HFFc6 (cell line): ENCODE measurements at regions not wholly inside any gene's neighbourhood (a gene's known extent, or its start where the extent isn't known, plus 50 kb on each side); places are given as distances from the start of the nearest gene placed in this dataset.

Experiments used
- DNase-seq: peaks from one replicate; pipeline ENCODE4 v3.0.0-alpha.2; 2018
- H3K27ac Mint-ChIP-seq: 2 replicates; pipeline ENCODE4 v1.8.0; 2020; ENCODE audit warnings: mild to moderate bottlenecking, mixed read lengths
- H3K27me3 Mint-ChIP-seq: 2 replicates; pipeline ENCODE4 v1.8.0; 2021; ENCODE audit warnings: mild to moderate bottlenecking, moderate library complexity, mixed read lengths; ENCODE audit not compliant: insufficient read depth
- H3K36me3 Mint-ChIP-seq: 2 replicates; pipeline ENCODE4 v1.8.0; 2021; ENCODE audit warnings: low read depth, mixed read lengths
- H3K4me1 Mint-ChIP-seq: 2 replicates; pipeline ENCODE4 v1.8.0; 2020; ENCODE audit warnings: low read depth, mixed read lengths
- H3K4me3 Mint-ChIP-seq: 2 replicates; pipeline ENCODE4 v1.8.0; 2020; ENCODE audit warnings: mild to moderate bottlenecking, moderate library complexity, mixed read lengths
- H3K9me3 Mint-ChIP-seq: 2 replicates; pipeline ENCODE4 v1.8.0; 2020; ENCODE audit warnings: mild to moderate bottlenecking, mixed read lengths
- TF ChIP-seq, protein P1 (sequence below): fragments of 200-600 bp; sonication (generic); IDR thresholded peaks from 2 replicates; pipeline ENCODE4 v1.5.0; 2021; ENCODE audit warnings: antibody characterized with exemption, mild to moderate bottlenecking

DNA sequence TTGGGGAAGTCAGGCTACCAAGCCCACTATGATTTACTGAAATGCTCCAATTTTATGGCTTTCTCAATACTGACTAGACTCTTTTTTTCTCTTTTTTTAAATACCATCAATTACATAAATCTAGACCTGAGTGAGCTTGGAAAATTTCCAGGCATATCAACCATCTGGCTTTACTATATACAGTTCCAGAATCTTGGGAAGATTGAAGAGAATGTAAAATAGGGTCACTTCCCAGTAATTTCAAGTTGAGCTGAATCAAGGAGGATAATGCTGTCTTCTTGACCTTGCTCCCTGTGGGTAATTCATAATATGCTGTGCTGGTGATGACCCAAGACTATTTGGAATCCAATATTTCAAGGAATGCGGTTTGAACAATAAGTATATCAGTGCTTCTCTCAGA lies 108.1 kb downstream of the MAP3K21 start:
- no peaks in the 10 kb centered on the region for H3K4me1 Mint-ChIP-seq
- peaks cover 64% of the 10 kb centered on the region for H3K9me3 Mint-ChIP-seq
- H3K36me3 Mint-ChIP-seq: no peaks in the 10 kb centered on the region; the same call in 1 of the 2 replicates
- H3K4me3 Mint-ChIP-seq: no peak overlapping the region
- peaks cover 2% of the 10 kb centered on the region for H3K27me3 Mint-ChIP-seq
- H3K27ac Mint-ChIP-seq: no peak overlapping the region
- DNase-seq: no peak
- TF ChIP-seq, protein P1, sequence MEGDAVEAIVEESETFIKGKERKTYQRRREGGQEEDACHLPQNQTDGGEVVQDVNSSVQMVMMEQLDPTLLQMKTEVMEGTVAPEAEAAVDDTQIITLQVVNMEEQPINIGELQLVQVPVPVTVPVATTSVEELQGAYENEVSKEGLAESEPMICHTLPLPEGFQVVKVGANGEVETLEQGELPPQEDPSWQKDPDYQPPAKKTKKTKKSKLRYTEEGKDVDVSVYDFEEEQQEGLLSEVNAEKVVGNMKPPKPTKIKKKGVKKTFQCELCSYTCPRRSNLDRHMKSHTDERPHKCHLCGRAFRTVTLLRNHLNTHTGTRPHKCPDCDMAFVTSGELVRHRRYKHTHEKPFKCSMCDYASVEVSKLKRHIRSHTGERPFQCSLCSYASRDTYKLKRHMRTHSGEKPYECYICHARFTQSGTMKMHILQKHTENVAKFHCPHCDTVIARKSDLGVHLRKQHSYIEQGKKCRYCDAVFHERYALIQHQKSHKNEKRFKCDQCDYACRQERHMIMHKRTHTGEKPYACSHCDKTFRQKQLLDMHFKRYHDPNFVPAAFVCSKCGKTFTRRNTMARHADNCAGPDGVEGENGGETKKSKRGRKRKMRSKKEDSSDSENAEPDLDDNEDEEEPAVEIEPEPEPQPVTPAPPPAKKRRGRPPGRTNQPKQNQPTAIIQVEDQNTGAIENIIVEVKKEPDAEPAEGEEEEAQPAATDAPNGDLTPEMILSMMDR: no peak

DNA sequence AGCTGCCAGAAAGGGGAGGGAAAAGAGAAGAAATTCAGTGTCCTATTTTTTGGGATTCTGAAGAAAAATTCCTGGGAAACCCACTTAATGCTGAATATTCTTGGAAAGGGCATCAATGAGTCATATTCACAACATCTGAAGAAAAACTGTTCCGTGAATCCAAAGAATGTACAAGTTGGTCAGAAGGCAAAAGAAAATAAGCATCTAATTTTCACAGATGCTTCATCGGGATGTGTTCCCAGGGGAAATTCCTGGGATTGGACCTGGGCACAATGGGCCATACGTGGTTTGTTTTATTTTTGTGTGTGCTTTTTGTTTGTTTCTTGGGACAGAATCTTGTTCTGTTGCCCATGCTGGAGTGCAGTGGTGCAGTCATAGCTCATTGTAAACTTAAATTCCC lies 112.2 kb downstream of the MAP3K21 start:
- TF ChIP-seq, protein P1: no peak
- no peaks in the 10 kb centered on the region for H3K27me3 Mint-ChIP-seq
- H3K4me1 Mint-ChIP-seq: no peaks in the 10 kb centered on the region
- peaks cover 31% of the 10 kb centered on the region for H3K9me3 Mint-ChIP-seq
- no peak overlapping the region for H3K27ac Mint-ChIP-seq
- H3K4me3 Mint-ChIP-seq: no peak overlapping the region
- H3K36me3 Mint-ChIP-seq: no peaks in the 10 kb centered on the region; the same call in 1 of the 2 replicates
- DNase-seq: no peak

DNA sequence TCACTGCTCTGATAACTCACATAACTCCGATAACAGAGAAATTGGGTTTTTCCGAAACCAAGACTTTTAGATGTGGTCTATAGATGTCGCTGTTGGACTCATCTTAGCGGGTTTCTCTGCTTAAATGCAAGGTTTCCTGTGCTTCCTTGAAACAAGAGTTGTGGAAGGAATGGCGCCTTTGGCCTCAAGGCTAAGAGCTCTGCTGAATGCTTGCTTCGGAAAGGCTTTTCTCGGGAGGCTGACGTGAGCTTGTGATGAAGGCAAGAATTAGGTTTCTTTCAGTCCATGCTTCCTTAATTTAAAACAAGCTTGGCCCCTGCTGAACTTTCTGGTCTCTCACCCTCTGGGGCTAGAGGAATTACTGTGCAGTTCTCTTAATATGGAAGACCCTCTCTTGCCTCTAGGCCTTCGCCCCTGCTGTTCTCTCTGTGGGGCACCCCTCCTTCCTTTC lies 113.5 kb downstream of the MAP3K21 start:
- Mint-ChIP-seq H3K4me1 (no peaks in the 10 kb centered on the region), H3K36me3 (no peaks in the 10 kb centered on the region), H3K27me3 (no peaks in the 10 kb centered on the region), H3K4me3 (no peak overlapping the region), H3K27ac (no peak overlapping the region), H3K9me3 (peaks cover 30% of the 10 kb centered on the region)
- TF ChIP-seq, protein P1: peak; percentile 64
- DNase-seq: peak; percentile 28

DNA sequence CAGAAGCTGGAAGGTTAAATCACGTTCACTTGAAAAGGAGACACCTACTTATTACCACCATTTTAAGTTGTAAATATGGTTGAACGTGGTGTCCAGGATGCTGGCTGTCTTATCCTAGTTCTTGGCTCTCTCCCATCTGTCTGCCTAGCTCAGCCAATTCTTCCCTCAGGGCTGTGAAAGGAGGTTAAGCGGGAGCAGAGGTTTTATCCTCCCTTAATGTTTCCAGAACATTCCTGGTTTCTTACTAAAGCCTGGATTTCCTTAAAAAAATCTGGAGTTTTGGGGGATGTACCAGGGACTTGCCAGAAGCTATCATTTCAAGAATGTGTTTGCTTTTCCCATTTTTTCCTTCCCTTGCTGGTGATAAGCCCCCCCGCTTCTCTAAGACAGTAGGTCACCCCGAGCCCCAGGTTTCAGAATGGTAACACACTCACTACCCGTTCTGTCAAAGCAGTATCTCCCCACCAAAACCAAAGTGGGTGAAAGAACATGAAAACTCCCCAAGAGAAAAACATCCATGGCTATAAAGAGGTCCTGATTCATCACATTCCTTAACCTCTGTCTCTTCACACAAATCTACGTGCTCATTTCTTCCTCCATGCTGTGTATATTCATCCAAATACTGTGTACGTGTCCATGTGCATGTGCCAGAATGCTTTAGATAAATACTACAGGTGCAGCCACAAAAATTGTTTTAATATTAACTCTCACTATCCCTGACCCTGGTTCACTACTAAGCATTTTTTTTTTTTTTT lies 114.7 kb downstream of the MAP3K21 start:
- no peak for DNase-seq
- Mint-ChIP-seq H3K4me1 (no peaks in the 10 kb centered on the region), H3K4me3 (no peak overlapping the region), H3K9me3 (peaks cover 33% of the 10 kb centered on the region), H3K27me3 (no peaks in the 10 kb centered on the region), H3K27ac (no peak overlapping the region), H3K36me3 (no peaks in the 10 kb centered on the region)
- TF ChIP-seq, protein P1: no peak

DNA sequence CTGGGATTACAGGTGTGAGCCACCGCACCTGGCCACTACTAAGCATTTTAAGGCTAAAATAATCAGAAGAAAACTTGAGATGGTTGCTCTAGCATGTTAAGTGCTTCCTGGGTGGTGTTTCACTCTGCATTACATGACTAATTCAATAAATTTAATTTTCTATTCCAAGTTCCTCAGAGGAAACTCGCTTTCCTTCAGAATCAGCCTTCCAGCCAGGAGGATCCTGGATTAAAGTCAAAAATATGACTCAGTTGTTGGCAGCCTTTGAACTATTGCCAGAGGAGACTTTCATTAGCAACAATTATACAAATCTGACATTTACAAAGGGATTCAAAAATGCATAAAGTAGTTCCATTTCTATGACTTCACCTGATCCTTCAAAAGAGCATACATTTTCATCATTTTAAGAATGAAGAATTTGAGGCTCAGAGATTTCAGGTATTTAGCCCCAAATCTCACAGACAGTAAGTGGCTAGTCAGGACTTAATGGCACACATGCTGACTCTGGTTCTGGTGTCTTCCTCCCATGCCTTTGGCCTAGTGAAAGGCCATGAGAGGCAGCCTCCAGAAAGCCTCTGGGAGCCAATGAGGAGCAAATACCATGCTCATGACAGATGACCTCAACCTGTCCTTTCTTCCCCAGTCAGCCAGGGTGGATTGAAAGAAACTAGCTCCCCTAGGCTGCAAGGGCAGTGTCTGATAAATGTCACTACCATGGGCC lies 115.7 kb downstream of the MAP3K21 start:
- no peaks in the 10 kb centered on the region for H3K4me1 Mint-ChIP-seq
- no peak overlapping the region; the same call in 1 of the 2 replicates for H3K27ac Mint-ChIP-seq
- no peaks in the 10 kb centered on the region for H3K27me3 Mint-ChIP-seq
- no peak overlapping the region for H3K4me3 Mint-ChIP-seq
- DNase-seq: no peak
- no peaks in the 10 kb centered on the region for H3K36me3 Mint-ChIP-seq
- TF ChIP-seq, protein P1: no peak
- H3K9me3 Mint-ChIP-seq: peaks cover 32% of the 10 kb centered on the region
